ENCODE measurements at regions not wholly inside any gene's neighbourhood (a gene's known extent, or its start where the extent isn't known, plus 50 kb on each side); places are given as distances from the start of the nearest gene placed in this dataset.

- Mint-ChIP-seq H3K4me1 (no peaks in the 10 kb centered on the region), H3K27ac (no peak overlapping the region), H3K36me3 (no peaks in the 10 kb centered on the region), H3K4me3 (no peak overlapping the region), H3K27me3 (no peaks in the 10 kb centered on the region), H3K9me3 (peaks cover 5% of the 10 kb centered on the region)
- DNase-seq: no peak
Observed at GRCh38 chr3:81041331-81041730, 720.1 kb downstream of the GBE1 start.

DNA sequence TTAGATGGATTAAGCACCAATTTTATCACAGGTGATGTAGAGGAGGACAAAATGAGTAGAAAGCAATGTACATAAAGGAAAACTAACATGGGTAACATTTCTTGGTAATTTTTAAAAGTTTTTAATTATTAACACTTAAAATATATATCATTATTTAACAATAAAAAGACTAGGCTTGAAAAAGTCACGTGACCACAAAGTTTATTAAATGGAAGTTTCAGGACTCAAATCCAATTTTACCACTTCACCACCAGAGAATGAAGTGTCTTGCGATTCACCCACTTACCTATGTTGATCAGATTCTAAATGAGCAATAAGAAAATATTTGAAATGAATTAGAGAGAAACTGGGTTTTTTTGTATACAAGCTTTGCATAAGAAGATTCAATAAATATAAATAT lies 721.3 kb downstream of the GBE1 start:
- Mint-ChIP-seq H3K4me3 (no peak overlapping the region), H3K4me1 (no peaks in the 10 kb centered on the region), H3K9me3 (peaks cover 5% of the 10 kb centered on the region), H3K36me3 (no peaks in the 10 kb centered on the region), H3K27me3 (no peaks in the 10 kb centered on the region), H3K27ac (no peak overlapping the region)
- DNase-seq: no peak

- H3K27me3 Mint-ChIP-seq: no peaks in the 10 kb centered on the region
- DNase-seq: no peak
- no peaks in the 10 kb centered on the region for H3K36me3 Mint-ChIP-seq
- H3K4me1 Mint-ChIP-seq: no peaks in the 10 kb centered on the region
- H3K4me3 Mint-ChIP-seq: no peak overlapping the region
- H3K9me3 Mint-ChIP-seq: peaks cover under 1% of the 10 kb centered on the region
- H3K27ac Mint-ChIP-seq: no peak overlapping the region
Observed at GRCh38 chr3:81033684-81034083, 727.8 kb downstream of the GBE1 start.

DNA sequence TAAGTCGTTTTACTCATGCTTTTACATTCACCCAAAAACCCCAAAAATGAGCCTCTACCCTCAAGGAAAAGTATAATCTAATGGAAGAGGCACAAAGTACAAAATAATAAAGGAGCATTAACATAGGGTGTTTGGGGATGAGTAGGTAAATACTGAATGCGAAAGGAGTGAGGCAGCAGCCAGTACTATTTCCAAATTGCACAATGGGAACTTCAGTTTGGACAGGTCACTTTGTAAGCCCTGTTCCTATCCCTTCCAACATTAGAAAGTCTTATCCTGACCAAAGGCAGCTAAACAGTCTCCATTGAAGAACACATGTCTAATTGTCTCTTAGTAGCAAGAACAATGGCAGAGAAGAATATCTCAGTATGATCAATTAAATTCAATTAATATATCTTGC lies 728.3 kb downstream of the GBE1 start:
- no peaks in the 10 kb centered on the region for H3K27me3 Mint-ChIP-seq
- H3K36me3 Mint-ChIP-seq: no peaks in the 10 kb centered on the region
- H3K4me1 Mint-ChIP-seq: no peaks in the 10 kb centered on the region
- H3K27ac Mint-ChIP-seq: no peak overlapping the region
- no peak overlapping the region for H3K4me3 Mint-ChIP-seq
- H3K9me3 Mint-ChIP-seq: no peaks in the 10 kb centered on the region
- DNase-seq: no peak

DNA sequence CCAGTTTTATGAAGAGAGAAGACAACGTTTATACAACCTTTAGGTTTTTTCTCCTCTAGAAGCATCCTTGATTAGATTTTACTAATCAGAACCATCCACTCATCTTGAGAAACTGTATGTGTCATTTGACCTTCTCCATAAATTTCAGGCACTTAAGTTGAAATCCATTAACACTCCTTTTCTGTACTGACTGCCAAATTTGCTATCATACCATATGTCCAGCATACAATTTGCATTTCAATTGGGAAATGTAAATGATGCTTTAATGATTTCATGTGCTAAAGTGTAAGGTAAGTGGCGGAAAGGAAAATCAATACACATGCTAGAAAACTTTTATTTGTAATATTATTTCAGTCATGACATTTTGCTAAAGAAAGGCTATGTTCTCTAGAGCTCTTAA lies 731.6 kb downstream of the GBE1 start:
- H3K4me1 Mint-ChIP-seq: no peaks in the 10 kb centered on the region

DNA sequence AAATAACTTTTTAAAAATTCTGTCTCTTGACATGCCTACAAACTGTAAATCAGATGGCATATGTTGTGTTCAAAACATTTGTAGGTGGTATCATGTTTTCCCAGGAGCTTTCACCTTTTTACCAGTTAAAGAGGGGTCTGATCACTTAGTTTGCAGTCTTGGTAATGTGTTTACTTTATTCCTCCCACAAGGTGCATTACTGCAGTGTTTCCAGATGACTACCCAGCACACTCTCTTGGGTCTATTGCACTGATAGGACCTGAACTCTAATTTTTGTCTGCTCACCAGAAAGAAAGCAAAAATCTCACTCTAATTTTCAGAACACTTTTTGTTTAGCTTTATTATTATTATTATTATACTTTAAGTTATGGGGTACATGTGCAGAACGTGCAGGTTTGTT lies 734.1 kb downstream of the GBE1 start:
- Mint-ChIP-seq H3K27ac (no peak overlapping the region), H3K36me3 (no peaks in the 10 kb centered on the region), H3K4me1 (no peaks in the 10 kb centered on the region), H3K9me3 (peaks cover 3% of the 10 kb centered on the region), H3K27me3 (no peaks in the 10 kb centered on the region), H3K4me3 (no peak overlapping the region)
- DNase-seq: no peak

More for the DNA sequence above, 731.6 kb downstream of the GBE1 start:
- no peaks in the 10 kb centered on the region for H3K36me3 Mint-ChIP-seq
- no peak overlapping the region for H3K27ac Mint-ChIP-seq
- no peaks in the 10 kb centered on the region for H3K9me3 Mint-ChIP-seq
- H3K27me3 Mint-ChIP-seq: no peaks in the 10 kb centered on the region
- no peak overlapping the region for H3K4me3 Mint-ChIP-seq
- DNase-seq: no peak

GRCh38 chr3:81024560-81024959 lies 736.9 kb downstream of the GBE1 start:
- no peaks in the 10 kb centered on the region for H3K27me3 Mint-ChIP-seq
- no peak for DNase-seq
- no peaks in the 10 kb centered on the region for H3K4me1 Mint-ChIP-seq
- H3K36me3 Mint-ChIP-seq: no peaks in the 10 kb centered on the region
- peaks cover 3% of the 10 kb centered on the region for H3K9me3 Mint-ChIP-seq
- no peak overlapping the region for H3K4me3 Mint-ChIP-seq
- no peak overlapping the region for H3K27ac Mint-ChIP-seq

- no peak overlapping the region for H3K27ac Mint-ChIP-seq
Observed at GRCh38 chr3:81022339-81022738, 739.1 kb downstream of the GBE1 start.

GRCh38 chr3:81013360-81013759 lies 748.1 kb downstream of the GBE1 start:
- Mint-ChIP-seq H3K27me3 (no peaks in the 10 kb centered on the region), H3K36me3 (no peaks in the 10 kb centered on the region), H3K4me3 (no peak overlapping the region), H3K4me1 (no peaks in the 10 kb centered on the region), H3K27ac (no peak overlapping the region), H3K9me3 (peaks cover 9% of the 10 kb centered on the region)
- no peak for DNase-seq

More at GRCh38 chr3:81022339-81022738, 739.1 kb downstream of the GBE1 start:
- H3K36me3 Mint-ChIP-seq: no peaks in the 10 kb centered on the region
- no peak for DNase-seq
- peaks cover 6% of the 10 kb centered on the region for H3K9me3 Mint-ChIP-seq
- H3K27me3 Mint-ChIP-seq: no peaks in the 10 kb centered on the region
- no peak overlapping the region for H3K4me3 Mint-ChIP-seq
- no peaks in the 10 kb centered on the region for H3K4me1 Mint-ChIP-seq

DNA sequence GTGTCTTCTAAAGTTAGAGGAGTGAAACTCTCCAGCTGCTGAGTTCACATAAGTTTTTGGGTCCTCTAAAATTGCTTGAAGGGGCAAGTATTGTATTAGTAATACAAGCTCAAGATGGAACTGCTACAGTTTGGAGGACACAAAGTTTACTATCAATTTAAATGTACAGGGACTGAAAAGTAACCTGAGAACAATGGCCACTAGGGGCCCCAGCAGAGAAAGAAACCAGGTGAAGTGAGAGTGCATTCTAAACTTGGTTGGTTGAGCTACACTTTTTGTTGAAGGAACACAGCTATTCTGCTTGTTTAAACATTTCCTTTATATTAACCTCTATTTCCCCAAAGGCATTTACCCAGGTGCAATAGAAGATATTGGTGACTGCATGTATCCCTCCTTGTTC lies 755.5 kb downstream of the GBE1 start:
- peaks cover 6% of the 10 kb centered on the region for H3K9me3 Mint-ChIP-seq
- H3K27me3 Mint-ChIP-seq: no peaks in the 10 kb centered on the region
- H3K27ac Mint-ChIP-seq: no peak overlapping the region
- no peaks in the 10 kb centered on the region for H3K36me3 Mint-ChIP-seq
- H3K4me3 Mint-ChIP-seq: no peak overlapping the region
- no peaks in the 10 kb centered on the region for H3K4me1 Mint-ChIP-seq
- no peak for DNase-seq

GRCh38 chr3:81003817-81004216 lies 757.6 kb downstream of the GBE1 start:
- Mint-ChIP-seq H3K4me3 (no peak overlapping the region), H3K36me3 (no peaks in the 10 kb centered on the region), H3K27ac (no peak overlapping the region), H3K27me3 (no peaks in the 10 kb centered on the region), H3K9me3 (peaks cover 5% of the 10 kb centered on the region), H3K4me1 (no peaks in the 10 kb centered on the region)
- DNase-seq: no peak

DNA sequence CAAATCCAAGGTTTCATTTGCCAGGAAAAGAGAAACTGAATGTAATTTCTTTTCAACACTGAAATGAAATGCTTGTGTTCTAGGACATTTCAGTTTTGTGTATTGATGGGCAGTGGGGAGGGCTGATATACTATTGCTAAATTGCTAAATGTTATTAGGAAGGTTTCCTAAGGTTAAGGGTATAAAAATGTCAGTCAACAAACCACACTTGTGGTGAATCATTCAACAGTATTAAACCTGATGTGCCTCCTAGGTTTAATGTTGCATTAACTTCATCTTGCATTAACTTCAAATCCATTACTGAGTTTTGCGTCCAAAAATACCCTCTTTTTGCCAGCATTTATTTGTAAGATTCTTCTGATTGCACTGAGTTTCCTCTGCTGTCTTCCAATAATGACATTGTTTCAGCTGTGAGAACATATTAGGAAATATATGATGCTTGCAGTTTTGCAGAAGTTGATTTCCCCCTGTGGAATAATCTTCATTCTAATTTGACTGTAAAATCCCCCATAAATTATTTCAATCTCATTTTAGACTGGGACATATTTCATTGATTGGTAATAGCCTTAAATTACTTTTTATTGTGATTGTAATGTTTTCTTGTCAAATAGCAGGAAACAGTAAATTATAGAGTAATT lies 758.3 kb downstream of the GBE1 start:
- Mint-ChIP-seq H3K27ac (no peak overlapping the region), H3K36me3 (no peaks in the 10 kb centered on the region), H3K9me3 (peaks cover 4% of the 10 kb centered on the region), H3K27me3 (no peaks in the 10 kb centered on the region), H3K4me1 (no peaks in the 10 kb centered on the region), H3K4me3 (no peak overlapping the region)
- DNase-seq: no peak

GRCh38 chr3:80999481-80999880 lies 762.0 kb downstream of the GBE1 start:
- no peak overlapping the region for H3K27ac Mint-ChIP-seq
- no peak for DNase-seq
- H3K36me3 Mint-ChIP-seq: no peaks in the 10 kb centered on the region
- H3K4me3 Mint-ChIP-seq: no peak overlapping the region
- peaks cover 4% of the 10 kb centered on the region for H3K9me3 Mint-ChIP-seq
- H3K4me1 Mint-ChIP-seq: no peaks in the 10 kb centered on the region
- H3K27me3 Mint-ChIP-seq: no peaks in the 10 kb centered on the region

DNA sequence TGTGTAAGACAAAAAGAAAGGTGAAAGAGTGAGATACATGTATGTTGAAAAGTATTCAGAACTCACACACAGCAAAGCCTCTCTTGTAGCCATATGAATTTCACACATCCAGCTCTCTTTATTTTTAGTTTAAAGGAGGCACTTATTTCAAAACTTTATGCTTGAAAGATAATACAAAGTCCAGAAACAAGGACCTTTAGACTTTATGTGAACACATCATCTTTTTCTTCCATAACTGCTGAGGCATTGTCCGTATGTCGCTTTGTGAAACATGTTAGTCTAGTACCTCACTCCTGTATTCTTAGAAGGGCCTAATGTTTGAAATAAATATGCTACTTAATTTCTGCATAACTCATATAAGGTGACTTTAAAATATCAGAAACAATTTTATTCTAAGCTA lies 763.4 kb downstream of the GBE1 start:
- no peaks in the 10 kb centered on the region for H3K27me3 Mint-ChIP-seq
- no peaks in the 10 kb centered on the region for H3K36me3 Mint-ChIP-seq
- DNase-seq: no peak
- no peaks in the 10 kb centered on the region for H3K4me1 Mint-ChIP-seq
- no peak overlapping the region for H3K27ac Mint-ChIP-seq
- no peak overlapping the region for H3K4me3 Mint-ChIP-seq
- peaks cover 4% of the 10 kb centered on the region for H3K9me3 Mint-ChIP-seq

DNA sequence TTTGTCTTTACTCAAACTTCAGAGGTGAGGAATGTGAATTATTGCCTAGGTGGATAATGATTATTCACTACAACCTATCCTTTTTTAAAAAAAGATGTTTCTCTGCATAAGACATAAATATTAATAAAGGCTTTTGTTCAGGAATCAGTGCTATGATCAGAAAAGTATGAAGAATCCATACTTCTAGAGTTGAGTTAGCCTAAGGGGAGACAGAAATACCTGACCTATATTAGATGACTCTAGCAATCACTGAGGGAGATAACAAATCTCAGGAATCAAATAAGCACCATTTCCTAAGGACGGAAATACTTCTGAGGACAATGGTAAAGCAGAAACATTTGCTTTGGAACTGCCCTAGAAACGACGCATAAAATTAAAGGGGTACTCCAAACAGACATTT lies 763.8 kb downstream of the GBE1 start:
- peaks cover 4% of the 10 kb centered on the region for H3K9me3 Mint-ChIP-seq
- H3K4me1 Mint-ChIP-seq: no peaks in the 10 kb centered on the region
- no peaks in the 10 kb centered on the region for H3K27me3 Mint-ChIP-seq
- no peak for DNase-seq
- H3K4me3 Mint-ChIP-seq: no peak overlapping the region
- H3K36me3 Mint-ChIP-seq: no peaks in the 10 kb centered on the region
- H3K27ac Mint-ChIP-seq: no peak overlapping the region

DNA sequence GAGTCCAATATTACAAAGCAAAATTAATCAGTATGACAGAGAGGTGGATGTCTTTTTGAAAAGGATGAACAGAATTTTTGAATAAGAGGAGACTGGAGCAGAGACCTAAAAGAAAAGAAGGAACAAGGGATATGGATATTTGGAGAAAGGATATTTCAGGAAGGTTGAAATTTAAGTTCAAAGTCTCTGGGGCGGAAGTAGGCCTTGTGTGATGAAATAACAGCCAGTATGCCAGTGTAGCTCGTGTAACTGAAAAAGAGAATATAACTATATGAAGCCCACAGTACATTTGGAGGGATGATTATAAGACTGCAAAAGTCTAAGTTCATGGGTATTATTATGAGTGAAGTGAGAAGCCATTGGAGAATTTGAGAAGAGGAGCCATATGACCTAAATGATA lies 766.7 kb downstream of the GBE1 start:
- H3K27ac Mint-ChIP-seq: no peak overlapping the region
- no peak overlapping the region for H3K4me3 Mint-ChIP-seq
- H3K27me3 Mint-ChIP-seq: no peaks in the 10 kb centered on the region
- no peaks in the 10 kb centered on the region for H3K36me3 Mint-ChIP-seq
- no peak for DNase-seq
- H3K9me3 Mint-ChIP-seq: peaks cover 4% of the 10 kb centered on the region
- no peaks in the 10 kb centered on the region for H3K4me1 Mint-ChIP-seq
